ENCODE measurements at regions not wholly inside any gene's neighbourhood (a gene's known extent, or its start where the extent isn't known, plus 50 kb on each side); places are given as distances from the start of the nearest gene placed in this dataset.

GRCh38 chr7:126305671-126306070, 947.1 kb downstream of the GRM8 start:
- Histone ChIP-seq H3K4me3 (no peak overlapping the region), H3K9me3 (peaks cover 0 to 2% of the 10 kb centered on the region in 2 donors), H3K27ac (no peak overlapping the region), H3K36me3 (no peaks in the 10 kb centered on the region), H3K27me3 (no peaks in the 10 kb centered on the region), H3K4me1 (no peaks in the 10 kb centered on the region)
- no peak for TF ChIP-seq CTCF (IDR thresholded peaks at IDR 0.05)
- intact Hi-C loops (cut with DNase I) = no loop called here
- DNase-seq (no peak), ATAC-seq (no peak)

DNA sequence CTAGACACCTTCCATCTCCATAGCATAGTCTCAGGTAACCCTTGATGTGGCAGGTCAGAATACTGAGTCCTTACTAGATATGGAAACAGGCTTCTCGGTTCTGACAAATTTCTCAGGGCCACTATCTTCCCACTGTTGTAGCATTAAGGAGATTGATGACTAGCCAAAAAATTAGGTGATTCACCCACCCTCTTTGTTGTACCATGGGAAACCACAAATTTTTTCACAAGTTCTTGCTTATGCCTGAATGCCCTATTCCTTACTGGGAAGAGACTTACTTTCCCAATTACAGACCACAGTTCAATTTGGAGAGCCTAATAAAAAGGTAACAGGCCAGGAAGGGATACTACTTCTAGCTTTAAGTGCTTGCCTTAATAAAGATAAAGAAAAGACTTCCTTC, 948.8 kb downstream of the GRM8 start:
- TF ChIP-seq CTCF (IDR thresholded peaks at IDR 0.05) = no peak
- no peaks in the 10 kb centered on the region for H3K36me3 ChIP-seq
- no peaks in the 10 kb centered on the region for H3K27me3 ChIP-seq
- no peak for ATAC-seq
- DNase-seq = no peak
- no peaks in the 10 kb centered on the region for H3K4me1 ChIP-seq
- no peak overlapping the region for H3K4me3 ChIP-seq
- H3K9me3 ChIP-seq = peaks cover 0 to 2% of the 10 kb centered on the region in 2 donors
- intact Hi-C loops (cut with DNase I) = no loop called here
- no peak overlapping the region for H3K27ac ChIP-seq

DNA sequence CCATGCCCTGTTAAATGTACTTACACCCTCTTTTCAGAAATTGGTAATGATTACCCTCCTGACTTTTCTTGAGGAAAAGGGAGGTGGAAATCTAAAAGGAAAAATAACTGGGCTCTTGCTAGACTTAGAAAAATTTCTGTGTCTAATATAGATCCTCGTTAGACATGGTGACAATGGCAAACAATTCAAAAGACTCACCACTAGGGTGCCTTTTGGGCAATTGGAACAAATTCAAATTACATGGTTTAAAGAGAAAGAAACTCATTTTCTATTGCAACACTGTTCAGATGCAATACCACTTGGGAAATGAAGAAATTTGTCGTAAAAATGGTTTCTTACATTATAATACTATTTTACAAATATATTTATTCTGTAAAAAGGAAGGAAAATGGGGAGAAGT, 950.1 kb downstream of the GRM8 start:
- no peak for TF ChIP-seq CTCF (IDR thresholded peaks at IDR 0.05)
- intact Hi-C loops (cut with DNase I) = no loop called here
- Histone ChIP-seq H3K4me1 (no peaks in the 10 kb centered on the region), H3K36me3 (no peaks in the 10 kb centered on the region), H3K9me3 (peaks cover 0 to 2% of the 10 kb centered on the region in 2 donors), H3K27me3 (no peaks in the 10 kb centered on the region), H3K27ac (no peak overlapping the region), H3K4me3 (no peak overlapping the region)
- ATAC-seq (no peak), DNase-seq (no peak)

GRCh38 chr7:126286317-126286716, 966.4 kb downstream of the GRM8 start:
- no peaks in the 10 kb centered on the region for H3K27me3 ChIP-seq
- no peak overlapping the region for H3K4me3 ChIP-seq
- H3K27ac ChIP-seq = no peak overlapping the region
- H3K4me1 ChIP-seq = no peaks in the 10 kb centered on the region
- intact Hi-C loops (cut with DNase I) = no loop called here
- H3K9me3 ChIP-seq = no peaks in the 10 kb centered on the region
- no peaks in the 10 kb centered on the region for H3K36me3 ChIP-seq
- ATAC-seq (no peak), DNase-seq (no peak)
- no peak for TF ChIP-seq CTCF (IDR thresholded peaks at IDR 0.05)

DNA sequence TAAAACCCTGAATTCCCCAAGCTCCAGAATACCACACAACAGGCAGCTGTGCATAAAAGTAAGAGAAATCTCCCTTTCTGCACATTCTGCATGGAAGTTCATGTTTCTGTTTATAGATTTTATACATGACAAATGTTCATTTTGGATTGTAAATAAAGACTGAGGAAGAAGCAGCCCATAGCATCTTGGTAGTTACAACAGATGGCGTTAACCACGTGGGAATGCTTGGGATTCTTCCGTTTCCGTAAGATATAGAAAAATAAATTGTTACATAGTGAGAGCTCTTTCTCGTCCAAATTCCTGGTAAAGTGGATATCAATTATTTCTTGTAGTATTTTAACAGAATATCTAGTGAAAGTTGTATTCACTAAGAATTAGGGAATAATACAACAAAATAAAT, 1016.5 kb downstream of the GRM8 start:
- Histone ChIP-seq H3K4me1 (no peaks in the 10 kb centered on the region), H3K27me3 (no peaks in the 10 kb centered on the region), H3K27ac (no peak overlapping the region), H3K9me3 (no peaks in the 10 kb centered on the region), H3K4me3 (no peak overlapping the region), H3K36me3 (no peaks in the 10 kb centered on the region)
- no peak for DNase-seq
- intact Hi-C loops (cut with DNase I) = no loop called here
- TF ChIP-seq CTCF (IDR thresholded peaks at IDR 0.05) = no peak
- ATAC-seq = no peak
